ENCODE measurements at regions not wholly inside any gene's neighbourhood (a gene's known extent, or its start where the extent isn't known, plus 50 kb on each side); places are given as distances from the start of the nearest gene placed in this dataset.

GRCh38 chr5:120158211-120158610 lies 305.9 kb upstream of the PRR16 start:
- TF ChIP-seq RAD21 (IDR thresholded peaks at IDR 0.05; ENCODE audit: low read length) (no peak), RCOR1 (IDR thresholded peaks at IDR 0.05; ENCODE audit: insufficient replicate concordance, low read length) (no peak), USF2 (IDR thresholded peaks at IDR 0.05; ENCODE audit: low read depth, low read length) (no peak)
- H3K4me2 ChIP-seq (ENCODE audit: low read depth, low read length) = no peak overlapping the region
- ChIA-PET POLR2A (ENCODE audit: unreplicated experiment) (no interaction called here), CTCF (no interaction called here)
- no peak overlapping the region for H4K5ac ChIP-seq (ENCODE audit: low read depth, low read length)
- H4K8ac ChIP-seq (ENCODE audit: low read depth in 2 of 2, low read length in 2 of 2) = peak overlapping the region in 1 of 2 experiments; percentile 56; a peak in 1 of 4 replicates
- H3K27me3 ChIP-seq (ENCODE audit: control insufficient read depth, insufficient read depth, low read length) = no peaks in the 10 kb centered on the region
- no peak overlapping the region for H3K14ac ChIP-seq (replicated peaks; ENCODE audit: low read depth, low read length)
- no peak overlapping the region for H2BK120ac ChIP-seq (ENCODE audit: low read depth, low read length)
- H3K18ac ChIP-seq (ENCODE audit: low read depth, low read length) = peak overlapping the region; percentile 8; the same call in 1 of the 2 replicates
- no peaks in the 10 kb centered on the region for H3K9me3 ChIP-seq (ENCODE audit: control insufficient read depth, insufficient read depth, low read length)
- no peak overlapping the region for H2BK20ac ChIP-seq (ENCODE audit: low read depth, low read length)
- intact Hi-C loops (cut with micrococcal nuclease) (loop anchor here (10.0 kb wide), 1 partner anchor 627 kb away; no protein-coding TSS in a partner anchor), in situ Hi-C loops (cut with MboI; ENCODE audit: low sequenced_read_pairs) (no loop called here), dilution Hi-C loops (cut with HindIII; ENCODE audit: low sequenced_read_pairs, unreplicated experiment) (no loop called here)
- DNase-seq = peak; percentile 45
- H3K79me1 ChIP-seq (ENCODE audit: low read depth in 1 of 2, low read length in 2 of 2) = no peaks in the 10 kb centered on the region
- H3K9me1 ChIP-seq (ENCODE audit: insufficient read depth, low read length) = no peaks in the 10 kb centered on the region; the same call in 1 of the 2 replicates
- no peak for ATAC-seq (ENCODE audit: low read depth)
- no peak overlapping the region for H2AK5ac ChIP-seq (ENCODE audit: low read depth, low read length)
- H2BK5ac ChIP-seq (ENCODE audit: low read depth, low read length, poor library complexity, severe bottlenecking) = no peak overlapping the region
- H2BK15ac ChIP-seq (ENCODE audit: low read depth, low read length) = no peak overlapping the region
- H4K91ac ChIP-seq (ENCODE audit: insufficient read depth, low read depth, low read length) = no peak overlapping the region
- no CpG with 5 or more reads among the region's 1 CpG for WGBS, 2 experiments (ENCODE audit: extremely low coverage in 2 of 2, insufficient read length in 1 of 2)
- no peak overlapping the region for H3K4me3 ChIP-seq (ENCODE audit: insufficient read depth, low read depth, low read length)
- no TSS peak for BruUV-seq (replicated peaks)
- no peak overlapping the region for H3K56ac ChIP-seq (ENCODE audit: extremely low read depth, insufficient read depth, low read length)
- H3K4me1 ChIP-seq (ENCODE audit: control insufficient read depth, insufficient read depth, low read length) = peaks cover 2% of the 10 kb centered on the region; the same call in 1 of the 2 replicates
- no peak overlapping the region for H2AFZ ChIP-seq (replicated peaks; ENCODE audit: low read length, poor library complexity)
- H3K23ac ChIP-seq (ENCODE audit: low read depth, low read length) = no peak overlapping the region
- no peak overlapping the region for H3K9ac ChIP-seq (ENCODE audit: low read depth, low read length)
- no peak overlapping the region for H3K4ac ChIP-seq (ENCODE audit: low read depth, low read length)
- H2AK9ac ChIP-seq (replicated peaks; ENCODE audit: low read depth, low read length, poor library complexity) = no peak overlapping the region
- no peaks in the 10 kb centered on the region for H3K36me3 ChIP-seq (ENCODE audit: control insufficient read depth, insufficient read depth, low read length)
- no peak overlapping the region for H3K27ac ChIP-seq (ENCODE audit: insufficient read depth, low read length)
- no peaks in the 10 kb centered on the region for H4K20me1 ChIP-seq (ENCODE audit: insufficient read depth, low read length)
